Endothelial cell (in vitro differentiated cells): ENCODE measurements at regions not wholly inside any gene's neighbourhood (a gene's known extent, or its start where the extent isn't known, plus 50 kb on each side); places are given as distances from the start of the nearest gene placed in this dataset.

ENCODE experiments used
- DNase-seq: peaks from one replicate; pipeline ENCODE4 v3.0.0; 2021; ENCODE audit warnings: low spot score
- H3K27ac Mint-ChIP-seq: one replicate; pipeline ENCODE4 v1.8.0; 2021; ENCODE audit warnings: mixed read lengths, inconsistent platforms; ENCODE audit not compliant: unreplicated experiment
- H3K27me3 Mint-ChIP-seq: one replicate; pipeline ENCODE4 v1.8.0; 2021; ENCODE audit warnings: mild to moderate bottlenecking, moderate library complexity, mixed read lengths, inconsistent platforms; ENCODE audit not compliant: unreplicated experiment
- H3K36me3 Mint-ChIP-seq: one replicate; pipeline ENCODE4 v1.8.0; 2021; ENCODE audit warnings: mild to moderate bottlenecking, low read depth, mixed read lengths, inconsistent platforms; ENCODE audit not compliant: unreplicated experiment
- H3K4me1 Mint-ChIP-seq: one replicate; pipeline ENCODE4 v1.8.0; 2021; ENCODE audit warnings: mild to moderate bottlenecking, mixed read lengths, inconsistent platforms; ENCODE audit not compliant: unreplicated experiment
- H3K4me3 Mint-ChIP-seq: one replicate; pipeline ENCODE4 v1.8.0; 2021; ENCODE audit warnings: mild to moderate bottlenecking, mixed read lengths, inconsistent platforms; ENCODE audit not compliant: unreplicated experiment
- H3K9me3 Mint-ChIP-seq: one replicate; pipeline ENCODE4 v1.8.0; 2021; ENCODE audit warnings: mixed read lengths, inconsistent platforms; ENCODE audit not compliant: unreplicated experiment
- TF ChIP-seq, protein P1 (sequence below): fragments of 200-600 bp; sonication (generic); IDR thresholded peaks from one replicate; pipeline ENCODE4 v1.5.0; 2021; ENCODE audit warnings: antibody characterized with exemption; ENCODE audit not compliant: unreplicated experiment

DNA sequence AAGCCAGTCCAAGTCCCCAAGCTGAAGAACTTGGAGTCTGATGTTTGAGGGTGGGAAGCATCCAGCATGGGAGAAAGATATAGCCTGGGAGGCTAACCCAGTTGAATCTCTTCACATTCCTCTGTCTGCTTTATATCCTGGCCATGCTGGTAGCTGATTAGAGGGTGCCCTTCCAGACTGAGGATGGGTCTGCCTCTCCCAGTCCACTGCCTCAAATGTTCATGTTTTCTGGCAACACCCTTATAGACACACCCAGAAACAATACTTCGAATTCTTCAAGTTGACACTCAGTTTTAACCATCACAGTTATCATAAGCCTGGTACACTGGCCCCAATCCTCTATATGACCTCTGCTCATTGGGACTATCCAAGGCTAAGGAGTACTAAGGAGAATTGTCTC is 124.1 kb upstream of the WDR1 start:
- H3K27me3 Mint-ChIP-seq = no peaks in the 10 kb centered on the region

DNA sequence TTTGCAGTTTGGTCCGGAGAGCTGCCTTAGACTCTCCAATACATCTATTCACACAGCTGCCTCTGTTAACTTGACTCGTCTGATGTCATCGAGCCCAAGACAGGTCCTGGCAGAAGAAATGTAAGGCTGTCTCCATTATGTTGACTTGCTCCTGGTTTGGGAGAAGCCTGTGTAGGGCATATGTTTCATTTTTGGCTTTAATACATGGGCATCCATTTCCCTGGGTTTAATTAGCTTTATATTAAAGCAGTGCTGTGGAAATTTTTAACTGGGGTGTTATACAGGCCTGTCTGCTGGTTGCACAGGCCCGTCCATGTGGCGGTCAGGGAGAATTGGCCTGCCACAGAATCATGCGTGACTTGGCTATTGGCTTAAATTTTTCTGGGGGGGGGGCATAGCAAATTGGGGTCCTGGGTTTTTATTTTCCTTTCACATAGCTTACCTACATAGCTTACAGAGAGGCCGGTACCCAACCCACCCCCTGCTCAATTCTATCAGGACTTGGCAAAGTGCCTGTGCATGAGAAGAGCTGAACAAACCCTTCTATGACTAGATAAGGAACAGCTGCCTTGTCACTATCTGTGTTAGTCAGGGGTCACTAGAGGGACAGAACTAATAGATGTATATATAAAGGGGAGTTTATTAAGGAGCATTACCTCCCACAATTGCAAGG is 123.5 kb upstream of the WDR1 start:
- Mint-ChIP-seq H3K4me3 (no peak overlapping the region), H3K9me3 (no peaks in the 10 kb centered on the region), H3K27me3 (no peaks in the 10 kb centered on the region), H3K4me1 (no peaks in the 10 kb centered on the region), H3K36me3 (no peaks in the 10 kb centered on the region), H3K27ac (no peak overlapping the region)
- DNase-seq = no peak
- TF ChIP-seq, protein P1, sequence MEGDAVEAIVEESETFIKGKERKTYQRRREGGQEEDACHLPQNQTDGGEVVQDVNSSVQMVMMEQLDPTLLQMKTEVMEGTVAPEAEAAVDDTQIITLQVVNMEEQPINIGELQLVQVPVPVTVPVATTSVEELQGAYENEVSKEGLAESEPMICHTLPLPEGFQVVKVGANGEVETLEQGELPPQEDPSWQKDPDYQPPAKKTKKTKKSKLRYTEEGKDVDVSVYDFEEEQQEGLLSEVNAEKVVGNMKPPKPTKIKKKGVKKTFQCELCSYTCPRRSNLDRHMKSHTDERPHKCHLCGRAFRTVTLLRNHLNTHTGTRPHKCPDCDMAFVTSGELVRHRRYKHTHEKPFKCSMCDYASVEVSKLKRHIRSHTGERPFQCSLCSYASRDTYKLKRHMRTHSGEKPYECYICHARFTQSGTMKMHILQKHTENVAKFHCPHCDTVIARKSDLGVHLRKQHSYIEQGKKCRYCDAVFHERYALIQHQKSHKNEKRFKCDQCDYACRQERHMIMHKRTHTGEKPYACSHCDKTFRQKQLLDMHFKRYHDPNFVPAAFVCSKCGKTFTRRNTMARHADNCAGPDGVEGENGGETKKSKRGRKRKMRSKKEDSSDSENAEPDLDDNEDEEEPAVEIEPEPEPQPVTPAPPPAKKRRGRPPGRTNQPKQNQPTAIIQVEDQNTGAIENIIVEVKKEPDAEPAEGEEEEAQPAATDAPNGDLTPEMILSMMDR = no peak

More for the DNA sequence above, 124.1 kb upstream of the WDR1 start:
- DNase-seq = no peak
- Mint-ChIP-seq H3K9me3 (no peaks in the 10 kb centered on the region), H3K4me3 (no peak overlapping the region), H3K36me3 (no peaks in the 10 kb centered on the region), H3K4me1 (no peaks in the 10 kb centered on the region), H3K27ac (no peak overlapping the region)
- TF ChIP-seq, protein P1 = no peak

DNA sequence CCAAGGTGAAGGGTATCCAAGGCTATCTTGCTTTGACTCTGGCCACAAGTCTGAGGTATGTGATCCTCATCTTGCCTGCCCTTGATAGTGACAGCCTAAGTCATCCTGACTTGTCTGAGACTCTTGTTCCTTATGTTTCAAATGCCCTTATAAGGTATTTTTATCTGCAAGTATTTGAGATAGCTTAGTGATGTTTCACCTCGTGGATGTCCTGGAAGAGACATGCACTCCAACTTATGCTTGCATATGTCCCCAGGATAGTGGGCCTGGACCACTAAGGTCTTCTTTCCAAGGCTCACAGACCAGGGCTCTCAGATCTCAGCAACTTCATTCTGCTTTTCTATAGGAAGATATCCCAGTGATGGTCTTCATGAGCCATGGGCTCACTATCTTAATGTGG is 120.5 kb upstream of the WDR1 start:
- no peak overlapping the region for H3K4me3 Mint-ChIP-seq
- H3K4me1 Mint-ChIP-seq = no peaks in the 10 kb centered on the region
- H3K9me3 Mint-ChIP-seq = no peaks in the 10 kb centered on the region
- no peaks in the 10 kb centered on the region for H3K36me3 Mint-ChIP-seq
- TF ChIP-seq, protein P1 = no peak
- no peaks in the 10 kb centered on the region for H3K27me3 Mint-ChIP-seq
- no peak for DNase-seq
- no peak overlapping the region for H3K27ac Mint-ChIP-seq

DNA sequence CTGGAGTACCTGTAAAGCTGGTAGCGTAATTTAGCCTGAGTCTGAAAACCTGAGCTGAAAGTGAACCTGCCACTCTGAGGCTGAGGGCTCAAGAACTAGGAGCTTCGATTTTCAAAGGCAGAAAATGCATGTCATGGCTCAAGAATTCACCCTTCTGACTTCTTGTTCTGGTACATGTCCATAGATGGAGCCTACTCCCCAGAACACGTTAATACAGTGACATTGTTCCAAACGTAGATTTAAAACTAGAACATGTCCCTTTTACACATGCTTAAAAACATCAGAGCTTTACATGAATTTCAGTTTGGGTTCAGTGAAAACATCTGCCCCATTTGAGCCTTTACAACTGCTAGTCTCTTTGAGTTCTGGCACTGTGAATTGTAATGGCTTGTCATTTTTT is 115.5 kb upstream of the WDR1 start:
- H3K36me3 Mint-ChIP-seq = no peaks in the 10 kb centered on the region

DNA sequence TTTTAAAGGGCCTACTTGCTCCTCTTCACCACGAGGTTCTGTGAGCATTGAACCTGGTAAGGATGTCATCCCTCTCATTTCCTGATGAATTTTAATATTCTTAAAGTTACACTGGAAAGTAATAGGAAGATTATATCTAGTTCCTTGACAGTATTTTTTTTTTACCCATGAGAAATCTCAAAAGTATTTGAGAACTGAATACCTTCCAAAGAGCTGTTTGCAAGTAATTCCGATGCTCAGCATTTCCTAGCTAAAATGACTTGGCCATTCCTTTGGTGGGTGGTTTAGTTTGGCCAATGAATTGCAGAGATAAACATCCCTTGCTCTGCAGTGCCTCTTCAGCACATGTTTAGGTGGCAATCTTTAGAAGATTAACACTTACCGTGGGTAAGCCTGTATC is 110.2 kb upstream of the WDR1 start:
- TF ChIP-seq, protein P1 = no peak
- H3K4me1 Mint-ChIP-seq = no peaks in the 10 kb centered on the region
- no peaks in the 10 kb centered on the region for H3K9me3 Mint-ChIP-seq
- no peak overlapping the region for H3K27ac Mint-ChIP-seq
- H3K27me3 Mint-ChIP-seq = no peaks in the 10 kb centered on the region
- DNase-seq = no peak
- no peaks in the 10 kb centered on the region for H3K36me3 Mint-ChIP-seq
- no peak overlapping the region for H3K4me3 Mint-ChIP-seq

More for the DNA sequence above, 115.5 kb upstream of the WDR1 start:
- H3K9me3 Mint-ChIP-seq = no peaks in the 10 kb centered on the region
- H3K27me3 Mint-ChIP-seq = no peaks in the 10 kb centered on the region
- H3K4me1 Mint-ChIP-seq = no peaks in the 10 kb centered on the region
- H3K4me3 Mint-ChIP-seq = no peak overlapping the region
- no peak overlapping the region for H3K27ac Mint-ChIP-seq
- TF ChIP-seq, protein P1 = no peak
- DNase-seq = no peak
